ENCODE measurements at regions not wholly inside any gene's neighbourhood (a gene's known extent, or its start where the extent isn't known, plus 50 kb on each side); places are given as distances from the start of the nearest gene placed in this dataset.

DNA sequence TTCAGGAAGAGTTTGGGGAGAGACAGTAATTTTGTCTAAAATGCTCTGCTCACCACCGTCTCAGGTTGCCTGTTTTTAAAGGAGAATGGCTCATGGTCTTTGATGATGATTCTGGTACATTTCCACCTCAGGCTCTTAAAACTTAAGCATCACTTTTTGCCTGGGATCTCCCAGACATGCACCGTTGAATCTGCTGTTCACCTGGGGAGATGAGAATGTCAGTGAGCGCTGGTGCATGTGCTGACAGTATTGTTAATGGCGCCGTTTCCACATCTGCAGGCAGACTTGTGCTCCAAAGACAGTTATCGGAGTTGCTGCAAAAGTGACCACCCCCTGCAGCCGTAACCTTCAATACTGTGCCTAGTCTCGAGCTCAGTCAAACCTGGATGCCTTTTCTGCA lies 219.0 kb upstream of the TPM1 start:
- ChIA-PET POLR2A (no interaction called here), CTCF (no interaction called here)
- DNase-seq: no peak
- Mint-ChIP-seq H3K4me1 (ENCODE audit: low read depth) (no peaks in the 10 kb centered on the region), H3K4me3 (no peak overlapping the region), H3K27ac (no peak overlapping the region), H3K27me3 (no peaks in the 10 kb centered on the region), H3K36me3 (no peaks in the 10 kb centered on the region), H3K9me3 (no peaks in the 10 kb centered on the region)
- intact Hi-C loops (cut with micrococcal nuclease): no loop called here

DNA sequence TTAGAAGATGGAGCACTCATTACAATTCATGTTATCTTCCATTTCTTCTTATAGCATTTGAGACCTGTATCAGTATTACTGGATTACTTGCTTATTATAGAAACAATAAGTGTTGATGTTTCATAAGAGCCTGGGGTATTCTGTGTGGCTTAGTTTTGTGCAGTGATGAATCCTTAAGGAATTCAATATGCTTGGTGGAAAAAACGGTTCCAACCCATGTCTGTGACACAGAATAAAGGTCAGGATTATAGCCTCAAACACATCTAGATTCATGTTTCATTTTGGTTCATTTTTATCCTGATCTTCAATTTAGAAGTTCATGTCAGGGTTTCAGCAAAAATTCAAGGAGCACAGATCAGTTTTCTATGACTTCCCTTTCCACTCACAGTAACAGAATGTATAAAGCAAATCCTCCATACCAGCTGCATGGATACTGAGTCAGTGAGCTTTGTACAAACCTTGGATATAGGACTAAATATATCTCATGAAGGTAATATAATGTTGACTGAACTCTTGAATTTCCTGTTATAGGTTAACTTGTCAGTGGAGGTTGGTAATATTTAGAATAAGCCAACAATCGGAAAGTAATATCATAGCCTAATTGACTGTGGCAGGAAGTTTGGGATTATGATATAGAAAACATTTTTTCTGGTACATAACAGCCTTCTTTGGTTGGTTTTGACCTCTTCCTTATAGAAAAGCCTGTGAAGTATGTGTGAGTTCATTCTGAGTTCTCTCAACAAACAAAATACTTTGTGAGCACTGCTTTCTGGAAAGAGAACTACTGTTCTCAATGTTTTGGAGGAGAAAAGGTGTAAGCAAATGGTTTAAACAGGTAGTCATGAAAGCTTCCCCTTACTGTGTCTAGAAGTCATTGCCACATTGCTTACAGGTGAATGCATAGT lies 218.2 kb upstream of the TPM1 start:
- H3K27ac Mint-ChIP-seq: no peak overlapping the region
- H3K27me3 Mint-ChIP-seq: no peaks in the 10 kb centered on the region
- no peaks in the 10 kb centered on the region for H3K9me3 Mint-ChIP-seq
- DNase-seq: no peak
- POLR2A ChIA-PET: no interaction called here
- CTCF ChIA-PET: no interaction called here
- no peak overlapping the region for H3K4me3 Mint-ChIP-seq
- H3K36me3 Mint-ChIP-seq: no peaks in the 10 kb centered on the region
- H3K4me1 Mint-ChIP-seq (ENCODE audit: low read depth): no peaks in the 10 kb centered on the region
- intact Hi-C loops (cut with micrococcal nuclease): no loop called here

DNA sequence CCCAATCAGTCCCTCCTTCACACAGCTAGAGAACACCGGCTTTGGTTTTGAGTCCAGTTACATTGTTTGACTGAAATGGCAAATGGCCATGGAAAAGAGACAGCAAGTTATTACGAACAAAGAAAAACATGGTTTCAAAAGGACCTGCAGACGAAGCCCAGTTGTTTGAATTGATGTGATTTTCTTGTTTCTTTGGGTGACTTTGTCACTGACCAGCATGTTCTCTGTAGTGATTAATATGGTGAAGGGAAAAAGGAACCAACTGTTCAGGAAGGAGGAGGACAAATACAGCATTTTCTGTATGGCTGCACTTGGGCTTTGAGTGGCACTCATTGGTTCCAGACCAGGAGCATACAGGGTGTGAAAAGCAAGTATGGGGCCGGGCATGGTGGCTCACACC lies 217.4 kb upstream of the TPM1 start:
- no peak overlapping the region for H3K27ac Mint-ChIP-seq
- no peaks in the 10 kb centered on the region for H3K27me3 Mint-ChIP-seq
- H3K9me3 Mint-ChIP-seq: no peaks in the 10 kb centered on the region
- H3K36me3 Mint-ChIP-seq: no peaks in the 10 kb centered on the region
- intact Hi-C loops (cut with micrococcal nuclease): no loop called here
- CTCF ChIA-PET: no interaction called here
- DNase-seq: no peak
- no peak overlapping the region for H3K4me3 Mint-ChIP-seq
- H3K4me1 Mint-ChIP-seq (ENCODE audit: low read depth): no peaks in the 10 kb centered on the region
- POLR2A ChIA-PET: no interaction called here

DNA sequence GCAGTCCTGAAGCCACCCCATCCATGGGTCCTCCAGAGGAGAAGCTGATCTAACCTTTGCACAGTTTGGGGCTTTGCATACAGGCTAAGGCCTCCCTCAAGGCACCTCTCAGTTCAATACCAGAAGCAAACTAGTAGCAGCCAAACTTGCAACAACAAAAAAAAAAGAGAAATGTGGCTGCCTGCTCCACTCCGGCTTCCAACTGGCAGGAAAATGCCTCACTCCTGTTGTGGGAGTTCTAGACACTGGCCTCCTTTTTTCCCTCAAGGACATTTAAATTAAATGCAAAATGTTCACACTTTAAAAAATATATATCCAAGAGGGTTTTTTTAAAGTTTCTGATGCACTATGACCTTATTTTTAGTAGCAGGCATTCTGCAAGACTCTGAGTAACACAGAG lies 216.0 kb upstream of the TPM1 start:
- intact Hi-C loops (cut with micrococcal nuclease): no loop called here
- no peak overlapping the region for H3K4me3 Mint-ChIP-seq
- no peak overlapping the region for H3K27ac Mint-ChIP-seq
- ChIA-PET POLR2A (no interaction called here), CTCF (no interaction called here)
- H3K36me3 Mint-ChIP-seq: no peaks in the 10 kb centered on the region
- no peaks in the 10 kb centered on the region for H3K4me1 Mint-ChIP-seq (ENCODE audit: low read depth)
- no peak for DNase-seq
- H3K27me3 Mint-ChIP-seq: no peaks in the 10 kb centered on the region
- no peaks in the 10 kb centered on the region for H3K9me3 Mint-ChIP-seq

DNA sequence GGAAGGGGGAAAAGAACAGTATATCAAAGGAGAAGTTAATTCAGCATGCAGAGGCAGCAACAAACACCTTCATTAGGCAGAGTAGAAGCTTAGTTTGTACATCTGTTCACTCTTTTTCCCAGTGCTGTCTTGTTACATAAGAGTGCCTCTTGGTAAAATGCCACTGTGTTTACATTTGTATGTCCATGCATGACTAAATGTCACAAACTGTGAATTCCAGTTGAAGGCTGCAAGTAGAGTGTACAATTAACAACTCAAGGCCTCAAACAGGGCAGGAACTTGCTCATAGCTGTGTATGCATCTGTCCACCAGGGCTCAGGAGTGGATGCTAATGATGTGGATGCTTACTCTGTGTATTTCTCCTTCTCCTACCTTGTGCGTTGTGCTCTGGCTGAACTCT lies 214.2 kb upstream of the TPM1 start:
- no peaks in the 10 kb centered on the region for H3K9me3 Mint-ChIP-seq
- DNase-seq: no peak
- H3K4me3 Mint-ChIP-seq: no peak overlapping the region
- no peaks in the 10 kb centered on the region for H3K27me3 Mint-ChIP-seq
- ChIA-PET POLR2A (no interaction called here), CTCF (no interaction called here)
- intact Hi-C loops (cut with micrococcal nuclease): no loop called here
- H3K36me3 Mint-ChIP-seq: no peaks in the 10 kb centered on the region
- no peaks in the 10 kb centered on the region for H3K4me1 Mint-ChIP-seq (ENCODE audit: low read depth)
- H3K27ac Mint-ChIP-seq: no peak overlapping the region

DNA sequence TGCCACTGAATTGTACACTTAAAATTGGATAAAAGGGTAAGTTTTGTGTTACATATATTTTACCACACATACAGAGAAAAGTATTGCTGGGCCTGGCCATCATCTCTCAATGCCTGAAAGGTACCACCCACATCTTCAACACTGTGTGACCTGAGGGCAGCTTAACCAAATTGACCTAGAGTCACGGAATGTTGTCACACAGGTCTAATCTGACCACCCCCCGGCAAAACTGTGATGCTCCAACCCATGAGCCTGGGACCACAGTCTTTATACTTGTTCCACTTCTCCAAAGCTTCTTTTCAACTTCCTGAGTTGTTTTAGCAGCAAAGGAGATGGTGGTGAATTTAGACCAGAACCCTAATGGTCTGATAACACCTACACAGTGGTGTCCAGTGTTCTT lies 210.3 kb upstream of the TPM1 start:
- no peaks in the 10 kb centered on the region for H3K27me3 Mint-ChIP-seq
- intact Hi-C loops (cut with micrococcal nuclease): no loop called here
- ChIA-PET POLR2A (no interaction called here), CTCF (no interaction called here)
- no peaks in the 10 kb centered on the region for H3K4me1 Mint-ChIP-seq (ENCODE audit: low read depth)
- H3K36me3 Mint-ChIP-seq: no peaks in the 10 kb centered on the region
- H3K27ac Mint-ChIP-seq: no peak overlapping the region
- DNase-seq: no peak
- H3K9me3 Mint-ChIP-seq: no peaks in the 10 kb centered on the region
- no peak overlapping the region for H3K4me3 Mint-ChIP-seq

DNA sequence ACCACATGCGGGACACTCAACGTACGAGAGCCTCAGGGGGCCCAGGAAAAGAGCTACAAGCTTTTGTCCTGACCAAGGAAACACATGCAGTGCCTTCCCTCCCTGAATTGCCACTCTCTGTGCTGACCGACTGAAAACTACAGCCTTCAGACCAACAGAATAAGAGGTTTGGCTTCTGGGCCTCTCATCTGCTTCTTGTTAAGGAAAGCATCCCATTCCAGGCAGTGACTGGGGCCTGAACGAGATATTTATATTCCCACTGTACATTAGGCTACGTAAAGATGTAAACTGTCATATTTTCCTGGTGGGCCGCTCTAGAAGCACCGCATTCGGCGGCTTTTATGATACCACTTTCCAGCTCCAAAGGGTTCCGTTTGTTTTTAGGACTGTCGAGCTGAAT lies 208.9 kb upstream of the TPM1 start:
- no peak overlapping the region for H3K27ac Mint-ChIP-seq
- no peaks in the 10 kb centered on the region for H3K4me1 Mint-ChIP-seq (ENCODE audit: low read depth)
- H3K27me3 Mint-ChIP-seq: no peaks in the 10 kb centered on the region
- intact Hi-C loops (cut with micrococcal nuclease): no loop called here
- no peak for DNase-seq
- CTCF ChIA-PET: no interaction called here
- POLR2A ChIA-PET: no interaction called here
- H3K4me3 Mint-ChIP-seq: no peak overlapping the region
- H3K9me3 Mint-ChIP-seq: no peaks in the 10 kb centered on the region
- H3K36me3 Mint-ChIP-seq: no peaks in the 10 kb centered on the region

DNA sequence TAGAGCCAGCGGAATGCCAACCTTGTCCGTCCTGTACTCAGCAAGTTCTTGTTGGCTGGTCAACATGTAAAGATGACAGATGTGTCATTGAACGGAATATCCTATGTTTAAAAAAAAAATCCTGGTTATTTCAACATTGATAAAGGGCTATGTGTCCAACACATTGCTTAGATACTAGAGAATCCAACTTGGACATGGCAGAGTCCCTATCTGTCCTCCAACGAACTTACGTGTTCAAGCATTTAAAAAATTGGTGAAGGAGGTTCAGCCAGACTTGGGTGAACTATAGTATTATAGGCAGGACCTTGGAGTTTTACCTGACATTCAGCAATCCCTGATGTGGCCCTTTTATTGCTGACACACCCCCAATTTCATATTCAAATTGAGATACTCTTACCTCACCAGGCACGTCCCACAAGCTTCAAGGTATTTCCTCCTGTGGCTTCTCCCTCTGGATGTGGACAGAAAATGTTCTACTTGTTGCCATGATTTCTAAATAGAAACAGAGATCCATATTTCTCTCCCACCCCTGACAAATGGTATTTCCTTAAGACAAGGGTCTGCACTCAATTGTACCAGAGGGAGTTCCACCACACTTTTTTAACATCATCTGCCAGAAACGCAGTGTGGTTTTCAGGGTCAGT lies 207.7 kb upstream of the TPM1 start:
- Mint-ChIP-seq H3K4me1 (ENCODE audit: low read depth) (no peaks in the 10 kb centered on the region), H3K4me3 (no peak overlapping the region), H3K27ac (no peak overlapping the region), H3K9me3 (no peaks in the 10 kb centered on the region), H3K36me3 (no peaks in the 10 kb centered on the region), H3K27me3 (no peaks in the 10 kb centered on the region)
- ChIA-PET CTCF (no interaction called here), POLR2A (no interaction called here)
- intact Hi-C loops (cut with micrococcal nuclease): no loop called here
- DNase-seq: no peak

DNA sequence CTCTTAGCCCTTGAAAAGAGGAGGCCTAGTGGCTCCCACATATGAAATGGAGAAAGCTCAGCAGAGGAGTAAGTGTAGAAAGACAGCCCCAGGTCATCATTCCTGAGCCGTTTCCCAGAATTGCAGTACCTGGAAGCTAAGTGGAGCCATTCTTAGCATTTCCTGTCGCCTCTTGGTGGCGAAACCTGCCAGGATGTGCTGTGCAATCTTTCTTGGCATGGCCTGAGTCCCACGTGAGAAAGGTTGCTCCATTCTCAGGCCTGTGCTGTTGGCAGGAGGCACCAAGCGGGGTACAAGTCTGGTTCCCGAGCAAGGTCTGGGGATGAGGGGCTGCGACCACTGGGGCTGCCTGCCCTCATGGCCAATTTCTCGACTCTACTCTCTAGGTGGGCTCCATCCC lies 207.2 kb upstream of the TPM1 start:
- intact Hi-C loops (cut with micrococcal nuclease): no loop called here
- Mint-ChIP-seq H3K36me3 (no peaks in the 10 kb centered on the region), H3K4me1 (ENCODE audit: low read depth) (no peaks in the 10 kb centered on the region), H3K4me3 (no peak overlapping the region), H3K27ac (no peak overlapping the region), H3K27me3 (no peaks in the 10 kb centered on the region), H3K9me3 (no peaks in the 10 kb centered on the region)
- POLR2A ChIA-PET: no interaction called here
- DNase-seq: no peak
- CTCF ChIA-PET: no interaction called here

DNA sequence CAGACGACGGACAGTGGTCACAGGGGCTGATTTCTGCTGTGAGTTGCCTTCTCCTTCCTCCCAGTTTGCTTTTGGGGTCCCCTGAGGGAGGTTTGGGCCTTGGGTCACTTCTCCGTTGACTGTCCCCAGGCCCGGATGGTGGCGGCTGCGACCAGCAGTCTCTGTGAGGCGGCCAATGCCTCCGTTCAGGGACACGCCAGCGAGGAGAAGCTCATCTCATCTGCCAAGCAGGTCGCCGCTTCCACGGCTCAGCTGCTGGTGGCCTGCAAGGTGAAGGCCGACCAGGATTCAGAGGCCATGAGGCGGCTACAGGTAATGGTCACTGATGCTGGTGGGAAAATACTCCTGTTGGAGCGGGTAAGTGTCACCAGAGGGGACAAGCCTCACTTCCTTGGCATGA lies 206.8 kb upstream of the TPM1 start:
- H3K4me3 Mint-ChIP-seq: no peak overlapping the region
- H3K9me3 Mint-ChIP-seq: no peaks in the 10 kb centered on the region
- no peaks in the 10 kb centered on the region for H3K4me1 Mint-ChIP-seq (ENCODE audit: low read depth)
- H3K27me3 Mint-ChIP-seq: no peaks in the 10 kb centered on the region
- intact Hi-C loops (cut with micrococcal nuclease): no loop called here
- ChIA-PET POLR2A (no interaction called here), CTCF (no interaction called here)
- H3K27ac Mint-ChIP-seq: no peak overlapping the region
- DNase-seq: no peak
- no peaks in the 10 kb centered on the region for H3K36me3 Mint-ChIP-seq

DNA sequence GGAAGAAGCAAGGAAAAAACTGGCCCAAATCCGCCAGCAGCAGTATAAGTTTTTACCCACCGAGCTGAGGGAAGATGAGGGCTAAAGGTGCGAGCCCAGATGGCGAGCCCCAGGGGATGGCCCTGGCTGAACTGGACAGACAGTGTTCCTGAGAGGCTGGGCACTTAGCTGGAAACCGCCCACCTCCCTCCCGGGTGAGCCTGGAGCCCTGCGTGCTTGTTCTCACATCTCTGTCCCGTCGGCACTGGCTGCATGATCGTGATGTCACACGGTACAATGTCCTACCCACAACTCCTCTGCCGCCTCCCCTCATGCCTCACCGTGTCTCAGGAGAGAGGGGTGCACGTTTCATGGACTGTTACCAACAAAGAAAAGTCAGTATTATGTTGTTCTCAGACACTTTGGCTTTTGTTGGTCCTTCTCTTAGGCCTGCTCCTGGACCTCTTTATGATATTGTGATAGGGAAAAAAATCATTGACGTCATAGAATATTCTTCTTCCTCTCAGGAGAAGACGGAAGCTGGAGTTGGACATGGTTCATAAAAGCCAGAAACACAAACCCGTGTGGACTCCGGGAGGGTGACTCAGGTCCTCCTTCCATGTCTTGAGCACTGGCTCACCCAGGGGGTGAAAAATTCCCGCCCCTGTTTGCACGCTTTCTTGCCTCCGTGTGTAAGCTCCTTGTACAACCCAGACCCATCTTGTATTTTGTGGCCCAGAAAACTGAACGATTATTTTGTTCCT lies 201.8 kb upstream of the TPM1 start:
- Mint-ChIP-seq H3K4me1 (ENCODE audit: low read depth) (no peaks in the 10 kb centered on the region), H3K27me3 (peaks cover 2% of the 10 kb centered on the region), H3K27ac (no peak overlapping the region), H3K9me3 (no peaks in the 10 kb centered on the region), H3K36me3 (no peaks in the 10 kb centered on the region), H3K4me3 (no peak overlapping the region)
- no peak for DNase-seq
- ChIA-PET POLR2A (no interaction called here), CTCF (no interaction called here)
- intact Hi-C loops (cut with micrococcal nuclease): no loop called here

DNA sequence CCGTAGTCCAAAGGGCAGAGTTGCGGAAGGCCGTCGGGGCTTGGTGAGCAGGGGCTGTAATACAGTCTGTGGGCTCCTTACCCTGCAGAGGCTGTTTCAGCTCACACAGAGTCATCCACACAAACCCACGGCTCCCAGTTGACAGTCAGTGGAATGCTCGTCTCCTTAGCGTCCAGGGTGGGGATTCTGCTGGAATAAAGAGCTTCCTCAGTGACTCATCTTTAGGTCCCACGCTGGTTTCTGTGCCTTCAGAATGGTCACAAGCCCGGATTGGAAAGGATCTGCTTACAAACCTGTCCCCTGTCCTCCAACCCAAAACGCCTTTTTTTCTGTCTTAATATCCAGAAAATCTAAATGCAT lies 201.3 kb upstream of the TPM1 start:
- no peak overlapping the region for H3K4me3 Mint-ChIP-seq
- CTCF ChIA-PET: no interaction called here
- no peak for DNase-seq
- POLR2A ChIA-PET: no interaction called here
- H3K4me1 Mint-ChIP-seq (ENCODE audit: low read depth): no peaks in the 10 kb centered on the region
- no peaks in the 10 kb centered on the region for H3K9me3 Mint-ChIP-seq
- intact Hi-C loops (cut with micrococcal nuclease): no loop called here
- no peaks in the 10 kb centered on the region for H3K36me3 Mint-ChIP-seq
- H3K27ac Mint-ChIP-seq: no peak overlapping the region
- H3K27me3 Mint-ChIP-seq: peaks cover 2% of the 10 kb centered on the region

All from activated CD4-positive, alpha-beta memory T cell treated with anti-CD3 and anti-CD28 coated beads for 36 hours (primary cell).